CD4-positive, alpha-beta memory T cell (primary cell): ENCODE measurements at regions not wholly inside any gene's neighbourhood (a gene's known extent, or its start where the extent isn't known, plus 50 kb on each side); places are given as distances from the start of the nearest gene placed in this dataset.
"Not testable (repeated sequence)": the region's sequence is repeated elsewhere in the genome, so short reads cannot be mapped to it uniquely, and the experiment has no call there.

Source experiments
- CTCF ChIA-PET: fragments of 350-600 bp; sonication (Branson Sonifier 250); formaldehyde crosslinking; loops from one replicate; lab custom pipeline; 2021; ENCODE audit warnings: inconsistent platforms; ENCODE audit not compliant: partially characterized antibody; lab: Charles Lee
- POLR2A ChIA-PET: fragments of 350-600 bp; sonication (Branson Sonifier 250); formaldehyde crosslinking; loops from one replicate; lab custom pipeline; 2021; ENCODE audit not compliant: partially characterized antibody; lab: Charles Lee
- DNase-seq, 5 donors: peaks; one replicate each; pipeline versions ENCODE4 v3.0.0 to v3.0.0-alpha.2; 2020 to 2022; ENCODE audit warnings: mixed read lengths in 1 of 5
- H3K27ac ChIP-seq: one replicate; pipeline ENCODE4 v1.7.0; 2013; ENCODE audit warnings: low read depth, low read length
- H3K27me3 ChIP-seq: 2 replicates; pipeline ENCODE4 v1.7.0; 2013; ENCODE audit warnings: mild to moderate bottlenecking, low read length, moderate library complexity; ENCODE audit not compliant: insufficient read depth
- H3K36me3 ChIP-seq: 2 replicates; pipeline ENCODE4 v1.7.0; 2013; ENCODE audit warnings: mild to moderate bottlenecking, low read length, moderate library complexity; ENCODE audit not compliant: insufficient read depth
- H3K4me1 ChIP-seq: 2 replicates; pipeline ENCODE4 v1.7.0; 2013; ENCODE audit warnings: mild to moderate bottlenecking, low read length, moderate library complexity; ENCODE audit not compliant: insufficient read depth
- H3K4me3 ChIP-seq, 2 donors: one replicate each; pipeline ENCODE4 v1.7.0; 2013; ENCODE audit warnings: low read length in 2 of 2, mild to moderate bottlenecking in 1 of 2
- H3K9me3 ChIP-seq, 2 donors: one replicate each; pipeline ENCODE4 v1.7.0; 2013; ENCODE audit warnings: low read length in 2 of 2, control low read depth in 1 of 2; ENCODE audit not compliant: control insufficient read depth in 1 of 2
- H3K27ac Mint-ChIP-seq, 7 donors: one replicate each; pipeline ENCODE4 v1.8.0; 2020 to 2021; ENCODE audit warnings: mixed read lengths in 7 of 7, mild to moderate bottlenecking in 6 of 7, inconsistent platforms in 3 of 7, moderate library complexity in 3 of 7
- H3K27me3 Mint-ChIP-seq, 2 donors: one replicate each; pipeline ENCODE4 v1.8.0; 2020 to 2021; ENCODE audit warnings: mixed read lengths in 2 of 2
- H3K36me3 Mint-ChIP-seq, 2 donors: one replicate each; pipeline ENCODE4 v1.8.0; 2020 to 2021; ENCODE audit warnings: mixed read lengths in 2 of 2, inconsistent platforms in 1 of 2, mild to moderate bottlenecking in 1 of 2
- H3K4me1 Mint-ChIP-seq, 4 donors: one replicate each; pipeline ENCODE4 v1.8.0; 2020 to 2021; ENCODE audit warnings: mixed read lengths in 4 of 4, mild to moderate bottlenecking in 1 of 4
- H3K4me3 Mint-ChIP-seq, 8 donors: one replicate each; pipeline ENCODE4 v1.8.0; 2020 to 2021; ENCODE audit warnings: mixed read lengths in 8 of 8, mild to moderate bottlenecking in 7 of 8, moderate library complexity in 6 of 8, inconsistent platforms in 3 of 8
- H3K9me3 Mint-ChIP-seq, 8 donors: one replicate each; pipeline ENCODE4 v1.8.0; 2020 to 2021; ENCODE audit warnings: mixed read lengths in 8 of 8, mild to moderate bottlenecking in 5 of 8, inconsistent platforms in 3 of 8, moderate library complexity in 1 of 8
- intact Hi-C: fragments of 100-400 bp; cut with micrococcal nuclease; formaldehyde crosslinking; loops from one replicate; pipeline ENCODE4 v1.15.1; 2023

DNA sequence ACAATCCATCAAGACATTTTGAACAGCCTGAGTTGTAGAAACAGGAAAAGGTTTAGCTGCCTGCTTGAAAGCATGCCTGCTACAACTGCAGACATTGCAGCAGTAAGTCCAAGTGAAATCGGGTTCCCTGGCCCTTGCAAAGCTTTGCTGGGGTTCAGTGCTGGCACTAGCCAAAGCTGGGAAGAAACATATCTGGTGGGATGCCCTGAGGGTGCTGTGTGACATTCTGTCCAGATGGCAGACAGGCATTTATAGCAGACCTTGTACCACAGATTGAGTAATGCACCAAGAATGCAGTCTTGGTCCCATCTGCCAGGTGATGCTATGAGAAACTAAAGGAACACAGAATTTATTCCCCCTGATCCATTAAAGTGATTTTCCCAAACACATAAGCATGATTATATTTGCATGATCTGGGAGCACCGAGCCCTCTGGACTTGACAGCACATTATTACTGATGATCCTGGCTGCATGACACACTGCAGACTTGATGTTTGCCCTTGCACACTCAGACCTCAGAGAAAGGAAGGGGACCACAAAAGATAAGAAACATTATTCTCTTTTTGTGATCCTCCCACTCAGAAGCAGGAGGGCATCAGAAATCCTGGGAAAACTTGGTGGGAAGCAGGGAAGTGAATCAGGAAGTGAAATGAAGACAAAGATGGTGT lies 223.7 kb upstream of the FAM78B start:
- no peak for DNase-seq
- H3K27me3 ChIP-seq: no peaks in the 10 kb centered on the region
- H3K9me3 ChIP-seq: no peaks in the 10 kb centered on the region
- no peaks in the 10 kb centered on the region for H3K36me3 ChIP-seq
- H3K4me1 ChIP-seq: no peaks in the 10 kb centered on the region
- ChIA-PET CTCF (no interaction called here), POLR2A (no interaction called here)
- no peak overlapping the region for H3K27ac Mint-ChIP-seq
- H3K4me1 Mint-ChIP-seq: no peaks in the 10 kb centered on the region
- no peak overlapping the region for H3K4me3 Mint-ChIP-seq
- H3K4me3 ChIP-seq: no peak overlapping the region
- H3K27ac ChIP-seq: no peak overlapping the region
- peaks cover 2 to 6% of the 10 kb centered on the region in 2 donors for H3K27me3 Mint-ChIP-seq
- intact Hi-C loops: no loop called here
- H3K36me3 Mint-ChIP-seq: no peaks in the 10 kb centered on the region
- no peaks in the 10 kb centered on the region for H3K9me3 Mint-ChIP-seq

DNA sequence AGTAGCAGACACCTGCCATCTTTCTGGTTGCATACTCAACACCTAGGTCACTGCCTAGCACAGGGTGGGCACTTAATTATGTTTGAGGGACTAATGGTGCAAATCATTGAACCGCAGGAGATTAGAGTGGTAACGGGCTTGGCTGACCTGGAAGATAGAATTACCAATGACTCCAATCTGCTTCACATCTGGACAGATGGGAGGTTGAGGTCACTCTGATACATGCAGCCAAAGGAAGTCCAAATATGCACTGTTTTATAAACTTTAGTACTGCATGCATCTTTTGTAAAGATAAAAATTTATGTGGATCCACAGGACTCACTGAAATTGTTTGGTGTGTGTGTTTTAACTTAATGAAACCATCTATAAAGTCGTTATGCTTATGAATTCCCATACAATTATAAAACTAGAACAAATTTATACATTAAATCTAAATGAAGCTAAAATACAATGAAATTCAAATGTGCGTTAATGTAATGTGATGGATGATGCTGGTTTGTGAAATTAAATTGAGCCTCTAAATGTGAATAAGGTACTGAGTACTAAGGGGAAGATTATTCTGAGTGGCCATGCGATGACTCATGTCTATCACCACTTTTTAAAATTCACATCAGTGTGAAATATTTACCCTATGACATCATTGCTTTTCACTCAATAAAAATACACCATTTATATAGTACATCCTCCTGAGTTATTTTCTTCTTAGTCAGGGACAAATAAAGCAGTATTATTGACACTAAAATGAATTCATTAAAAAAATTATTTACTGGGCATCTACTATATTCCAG lies 224.7 kb upstream of the FAM78B start:
- no peak overlapping the region for H3K27ac ChIP-seq
- H3K4me3 Mint-ChIP-seq: no peak overlapping the region
- no peaks in the 10 kb centered on the region for H3K36me3 Mint-ChIP-seq
- no peaks in the 10 kb centered on the region for H3K9me3 ChIP-seq
- POLR2A ChIA-PET: no interaction called here
- CTCF ChIA-PET: no interaction called here
- no peak overlapping the region for H3K4me3 ChIP-seq
- H3K9me3 Mint-ChIP-seq: no peaks in the 10 kb centered on the region
- intact Hi-C loops: no loop called here
- no peaks in the 10 kb centered on the region for H3K4me1 ChIP-seq
- DNase-seq: no peak
- H3K36me3 ChIP-seq: no peaks in the 10 kb centered on the region
- H3K4me1 Mint-ChIP-seq: no peaks in the 10 kb centered on the region
- no peak overlapping the region for H3K27ac Mint-ChIP-seq
- H3K27me3 Mint-ChIP-seq: peaks cover 2 to 5% of the 10 kb centered on the region in 2 donors
- H3K27me3 ChIP-seq: no peaks in the 10 kb centered on the region

DNA sequence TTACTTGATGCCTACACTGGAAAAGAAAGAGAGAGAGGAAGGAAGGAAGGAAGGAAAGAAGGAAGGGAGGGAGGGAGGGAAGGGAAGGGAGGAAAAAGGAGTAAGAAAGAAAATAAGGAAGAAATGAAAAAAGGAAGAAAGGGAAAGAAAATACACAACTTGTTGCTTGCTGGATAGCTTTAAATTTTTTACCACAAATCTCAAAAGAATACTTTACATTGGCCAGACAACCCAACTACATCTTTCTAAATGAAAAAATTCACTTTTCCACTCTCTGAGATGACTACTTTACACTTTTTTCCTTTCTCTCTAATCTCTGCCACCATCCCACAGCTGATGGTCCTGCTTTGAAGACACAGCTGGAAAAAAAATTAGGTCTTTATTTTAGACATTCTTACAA lies 228.9 kb upstream of the FAM78B start:
- Mint-ChIP-seq H3K27ac (no peak overlapping the region), H3K4me1 (no peaks in the 10 kb centered on the region), H3K9me3 (no peaks in the 10 kb centered on the region), H3K4me3 (no peak overlapping the region), H3K36me3 (no peaks in the 10 kb centered on the region), H3K27me3 (peaks cover 0 to 4% of the 10 kb centered on the region in 2 donors)
- no peak for DNase-seq
- H3K9me3 ChIP-seq: no peaks in the 10 kb centered on the region
- no peak overlapping the region for H3K27ac ChIP-seq
- no peaks in the 10 kb centered on the region for H3K27me3 ChIP-seq
- intact Hi-C loops: no loop called here
- no peaks in the 10 kb centered on the region for H3K36me3 ChIP-seq
- CTCF ChIA-PET: no interaction called here
- POLR2A ChIA-PET: no interaction called here
- H3K4me3 ChIP-seq: no peak overlapping the region
- H3K4me1 ChIP-seq: no peaks in the 10 kb centered on the region

DNA sequence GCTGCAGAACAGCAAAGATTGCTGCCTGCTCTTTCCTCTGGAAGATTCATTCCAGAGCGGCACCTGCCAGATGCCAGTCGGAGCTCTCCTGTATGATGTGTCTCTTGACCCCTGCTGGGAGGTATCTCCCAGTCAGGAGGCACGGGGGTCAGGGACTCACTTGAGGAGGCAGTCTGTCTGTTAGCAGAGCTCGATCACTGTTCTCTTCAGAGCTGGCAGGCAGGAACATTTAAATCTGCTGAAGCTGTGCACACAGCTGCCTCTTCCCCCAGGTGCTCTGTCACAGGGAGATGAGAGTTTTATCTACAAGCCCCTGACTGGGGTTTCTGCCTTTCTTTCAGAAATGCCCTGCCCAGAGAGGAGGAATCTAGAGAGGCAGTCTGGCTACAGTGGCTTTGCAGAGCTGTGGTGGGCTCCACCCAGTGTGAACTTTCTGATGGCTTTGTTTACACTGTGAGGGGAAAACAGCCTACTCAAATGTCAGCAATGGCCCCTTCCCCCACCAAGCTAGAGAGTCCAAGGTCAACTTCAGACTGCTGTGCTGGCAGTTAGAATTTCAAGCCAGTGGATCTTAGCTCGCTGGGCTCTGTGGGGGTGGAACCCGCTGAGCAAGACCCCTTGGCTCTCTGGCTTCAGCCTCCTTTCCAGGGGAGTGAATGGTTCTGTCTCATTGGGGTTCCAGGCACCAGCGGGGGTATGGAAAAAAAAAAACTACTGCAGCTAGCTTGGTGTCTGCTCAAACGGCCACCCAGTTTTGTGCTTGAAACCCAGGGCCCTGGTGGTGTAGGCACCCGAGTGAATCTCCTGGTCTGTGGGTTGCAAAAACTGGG lies 242.7 kb upstream of the FAM78B start:
- H3K27ac ChIP-seq, CTCF ChIA-PET, H3K36me3 Mint-ChIP-seq, H3K27me3 ChIP-seq, H3K27me3 Mint-ChIP-seq, H3K4me3 Mint-ChIP-seq, DNase-seq, H3K4me1 ChIP-seq, H3K36me3 ChIP-seq, POLR2A ChIA-PET, H3K27ac Mint-ChIP-seq, intact Hi-C loops, H3K4me3 ChIP-seq, H3K4me1 Mint-ChIP-seq, H3K9me3 ChIP-seq: not testable (repeated sequence)
- H3K9me3 Mint-ChIP-seq: peaks cover 4 to 41% (median 17%) of the 10 kb centered on the region in 8 donors

DNA sequence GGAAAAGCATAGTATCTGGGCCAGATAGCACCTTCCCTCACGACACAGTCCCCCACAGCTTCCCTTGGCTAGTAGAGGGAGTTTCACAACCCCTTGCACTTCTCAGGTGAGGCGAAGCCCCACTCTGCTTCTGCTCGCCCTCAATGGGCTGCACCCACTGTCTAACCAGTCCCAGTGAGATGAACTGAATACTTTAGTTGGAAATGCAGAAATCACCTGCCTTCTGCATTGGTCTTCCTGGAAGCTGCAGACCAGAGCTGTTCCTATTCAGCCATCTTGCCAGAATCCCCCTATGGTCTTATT lies 243.2 kb upstream of the FAM78B start:
- ChIA-PET CTCF (no interaction called here), POLR2A (no interaction called here)
- intact Hi-C loops: no loop called here
- Mint-ChIP-seq H3K27me3 (peaks cover 8 to 9% of the 10 kb centered on the region in 2 donors), H3K9me3 (peaks cover 4 to 41% (median 18%) of the 10 kb centered on the region in 8 donors), H3K27ac (no peak overlapping the region), H3K4me3 (no peak overlapping the region), H3K36me3 (no peaks in the 10 kb centered on the region), H3K4me1 (no peaks in the 10 kb centered on the region)
- DNase-seq: no peak
- no peaks in the 10 kb centered on the region for H3K9me3 ChIP-seq
- no peak overlapping the region for H3K27ac ChIP-seq
- H3K36me3 ChIP-seq: no peaks in the 10 kb centered on the region
- no peaks in the 10 kb centered on the region for H3K4me1 ChIP-seq
- no peak overlapping the region for H3K4me3 ChIP-seq
- H3K27me3 ChIP-seq: no peaks in the 10 kb centered on the region

DNA sequence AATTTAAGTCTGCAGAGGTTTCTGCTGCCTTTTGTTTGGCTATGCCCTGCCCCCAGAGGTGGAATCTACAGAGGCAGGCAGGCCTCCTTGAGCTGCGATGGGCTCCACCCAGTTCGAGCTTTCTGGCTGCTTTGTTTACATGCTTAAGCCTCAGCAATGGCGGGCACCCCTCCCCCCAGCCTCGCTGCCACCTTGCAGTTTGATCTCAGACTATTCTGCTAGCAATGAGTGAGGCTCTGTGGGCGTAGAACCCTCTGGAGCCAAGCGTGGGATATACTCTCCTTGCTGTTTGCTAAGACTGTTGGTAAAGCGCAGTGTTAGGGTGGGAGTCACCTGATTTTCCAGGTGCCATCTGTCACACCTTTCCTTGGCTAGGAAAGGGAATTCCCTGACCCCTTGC lies 250.0 kb upstream of the FAM78B start:
- POLR2A ChIA-PET, H3K4me1 Mint-ChIP-seq, H3K9me3 ChIP-seq, H3K4me1 ChIP-seq, H3K4me3 Mint-ChIP-seq, DNase-seq, CTCF ChIA-PET, H3K36me3 Mint-ChIP-seq, H3K27ac Mint-ChIP-seq, H3K27me3 ChIP-seq, H3K4me3 ChIP-seq, intact Hi-C loops, H3K27ac ChIP-seq, H3K36me3 ChIP-seq: not testable (repeated sequence)
- H3K9me3 Mint-ChIP-seq: peaks cover 0 to 11% (median 2%) of the 10 kb centered on the region in 8 donors
- peaks cover 6 to 22% of the 10 kb centered on the region in 2 donors for H3K27me3 Mint-ChIP-seq

DNA sequence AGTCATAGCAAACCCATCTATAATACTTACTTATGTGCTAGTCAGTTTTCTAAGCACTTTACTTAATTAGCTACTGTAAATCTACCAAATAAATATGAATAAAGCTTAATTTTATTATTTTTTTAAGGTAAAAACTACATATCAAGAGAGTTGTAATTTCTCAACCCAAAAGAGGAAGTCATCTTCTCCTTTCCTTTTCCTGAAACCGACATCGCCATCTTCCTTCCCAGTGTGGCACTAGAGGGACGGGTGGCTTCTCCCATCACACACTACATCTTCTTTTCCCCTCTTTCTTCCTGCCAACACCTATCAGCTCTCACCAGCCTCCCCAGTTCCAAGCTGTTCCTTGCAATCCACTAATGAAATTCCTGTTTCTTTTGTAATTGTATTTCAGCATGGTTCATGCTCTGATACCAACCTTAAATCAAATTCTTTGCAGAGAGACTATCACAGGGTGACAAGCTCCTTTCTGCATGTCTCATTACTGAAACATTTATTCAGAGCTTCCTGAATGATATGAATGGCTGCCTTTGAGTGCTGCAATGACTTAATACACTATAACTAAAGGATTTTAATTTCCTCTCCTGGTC lies 251.6 kb upstream of the FAM78B start:
- Mint-ChIP-seq H3K4me3 (no peak overlapping the region), H3K36me3 (no peaks in the 10 kb centered on the region), H3K9me3 (peaks cover 0 to 11% (median 2%) of the 10 kb centered on the region in 8 donors), H3K4me1 (no peaks in the 10 kb centered on the region), H3K27me3 (peaks cover 6 to 22% of the 10 kb centered on the region in 2 donors), H3K27ac (no peak overlapping the region)
- no peak for DNase-seq
- CTCF ChIA-PET: no interaction called here
- intact Hi-C loops: no loop called here
- POLR2A ChIA-PET: no interaction called here
- H3K4me1 ChIP-seq: no peaks in the 10 kb centered on the region
- no peaks in the 10 kb centered on the region for H3K27me3 ChIP-seq
- H3K27ac ChIP-seq: no peak overlapping the region
- H3K36me3 ChIP-seq: no peaks in the 10 kb centered on the region
- H3K4me3 ChIP-seq: no peak overlapping the region
- no peaks in the 10 kb centered on the region for H3K9me3 ChIP-seq
